H9 (cell line): ENCODE measurements at regions not wholly inside any gene's neighbourhood (a gene's known extent, or its start where the extent isn't known, plus 50 kb on each side); places are given as distances from the start of the nearest gene placed in this dataset.

ENCODE experiments used
- DNase-seq: peaks from one replicate; pipeline ENCODE4 v3.0.0-alpha.2; 2017
- H2AFZ ChIP-seq: one replicate; pipeline ENCODE4 v1.6.1; 2013; ENCODE audit warnings: mild to moderate bottlenecking, low read length, control low read depth, moderate library complexity
- H2AK5ac ChIP-seq: 2 replicates; pipeline ENCODE4 v1.6.1; 2013; ENCODE audit warnings: low read length, control low read depth, mixed read lengths; ENCODE audit not compliant: insufficient read length
- H2BK120ac ChIP-seq: one replicate; pipeline ENCODE4 v1.6.1; 2013; ENCODE audit warnings: low read depth, mild to moderate bottlenecking, low read length, control low read depth, inconsistent platforms; ENCODE audit not compliant: poor library complexity, severe bottlenecking
- H2BK12ac ChIP-seq: 2 replicates; pipeline ENCODE4 v1.6.1; 2013; ENCODE audit warnings: low read length, control low read depth, mixed read lengths, low read depth; ENCODE audit not compliant: insufficient read length
- H2BK15ac ChIP-seq: 2 replicates; pipeline ENCODE4 v1.6.1; 2013; ENCODE audit warnings: low read depth, low read length, control low read depth
- H2BK20ac ChIP-seq: one replicate; pipeline ENCODE4 v1.6.1; 2013; ENCODE audit warnings: low read depth, mild to moderate bottlenecking, low read length, control low read depth, inconsistent platforms; ENCODE audit not compliant: poor library complexity, severe bottlenecking
- H2BK5ac ChIP-seq: 2 replicates; pipeline ENCODE4 v1.6.1; 2013; ENCODE audit warnings: low read length, control low read depth, mixed read lengths; ENCODE audit not compliant: insufficient read length
- H3K14ac ChIP-seq: 2 replicates; pipeline ENCODE4 v1.6.1; 2013; ENCODE audit warnings: low read length, control low read depth; ENCODE audit not compliant: insufficient read depth
- H3K18ac ChIP-seq: 2 replicates; pipeline ENCODE4 v1.6.1; 2013; ENCODE audit warnings: low read depth, mild to moderate bottlenecking, mixed read lengths, low read length, control low read depth; ENCODE audit not compliant: insufficient read length
- H3K23ac ChIP-seq: 2 replicates; pipeline ENCODE4 v1.6.1; 2013; ENCODE audit warnings: low read length, control low read depth, mixed read lengths, low read depth; ENCODE audit not compliant: insufficient read length
- H3K23me2 ChIP-seq: 2 replicates; pipeline ENCODE4 v1.6.1; 2013; ENCODE audit warnings: low read depth, mild to moderate bottlenecking, mixed read lengths, low read length, control low read depth; ENCODE audit not compliant: insufficient read length, poor library complexity, severe bottlenecking
- H3K27ac ChIP-seq: 2 replicates; pipeline ENCODE4 v1.5.1; 2013; ENCODE audit warnings: low read length, control low read depth, mixed read lengths, low read depth; ENCODE audit not compliant: insufficient read length
- H3K27me3 ChIP-seq: 2 replicates; pipeline ENCODE4 v1.6.1; 2013; ENCODE audit warnings: low read length, control low read depth, inconsistent platforms; ENCODE audit not compliant: insufficient read depth
- H3K4ac ChIP-seq: 2 replicates; pipeline ENCODE4 v1.6.1; 2013; ENCODE audit warnings: low read depth, mild to moderate bottlenecking, control low read depth, inconsistent platforms, low read length, moderate library complexity
- H3K4me1 ChIP-seq: 2 replicates; pipeline ENCODE4 v1.6.1; 2013; ENCODE audit warnings: low read length, control low read depth, inconsistent platforms; ENCODE audit not compliant: insufficient read depth
- H3K4me2 ChIP-seq: 2 replicates; pipeline ENCODE4 v1.6.1; 2013; ENCODE audit warnings: low read length, control low read depth, mixed read lengths; ENCODE audit not compliant: insufficient read length, insufficient read depth
- H3K56ac ChIP-seq: 2 replicates; pipeline ENCODE4 v1.6.1; 2013; ENCODE audit warnings: low read depth, mild to moderate bottlenecking, mixed read lengths, low read length, control low read depth; ENCODE audit not compliant: insufficient read length
- H3K79me1 ChIP-seq: 2 replicates; pipeline ENCODE4 v1.6.1; 2013; ENCODE audit warnings: low read depth, mild to moderate bottlenecking, moderate library complexity, low read length, control low read depth, inconsistent platforms; ENCODE audit not compliant: insufficient read depth, poor library complexity, severe bottlenecking
- H3K79me2 ChIP-seq: 2 replicates; pipeline ENCODE4 v1.6.1; 2013; ENCODE audit warnings: low read length, control low read depth, inconsistent platforms; ENCODE audit not compliant: insufficient read depth
- H3K9ac ChIP-seq: 2 replicates; pipeline ENCODE4 v1.6.1; 2013; ENCODE audit warnings: low read length, control low read depth, mixed read lengths; ENCODE audit not compliant: insufficient read length; ENCODE audit errors: extremely low read depth
- H3K9me3 ChIP-seq: one replicate; pipeline ENCODE4 v1.6.1; 2013; ENCODE audit warnings: low read depth, low read length, inconsistent platforms; ENCODE audit not compliant: control insufficient read depth
- H3T11ph ChIP-seq: one replicate; pipeline ENCODE4 v1.6.1; 2013; ENCODE audit warnings: mild to moderate bottlenecking, low read length, control low read depth, inconsistent platforms
- H4K20me1 ChIP-seq: one replicate; pipeline ENCODE4 v1.6.1; 2013; ENCODE audit not compliant: control insufficient read depth, insufficient read length, insufficient read depth
- H4K5ac ChIP-seq: 2 replicates; pipeline ENCODE4 v1.6.1; 2013; ENCODE audit warnings: low read depth, mild to moderate bottlenecking, mixed read lengths, low read length, control low read depth; ENCODE audit not compliant: insufficient read length
- H4K8ac ChIP-seq: replicated peaks from 2 replicates; pipeline ENCODE4 v1.6.1; 2013; ENCODE audit warnings: low read length, control low read depth, mixed read lengths, low read depth; ENCODE audit not compliant: insufficient read length
- H4K91ac ChIP-seq: 2 replicates; pipeline ENCODE4 v1.6.1; 2013; ENCODE audit warnings: low read depth, mild to moderate bottlenecking, moderate library complexity, mixed read lengths, low read length, control low read depth; ENCODE audit not compliant: insufficient read length
- H3K27ac Mint-ChIP-seq, 3 experiments: 2 replicates in 2 of 3; 3 replicates in 1 of 3; pipeline ENCODE4 v1.8.0; 2020 to 2021; ENCODE audit warnings: mixed read lengths in 3 of 3, mild to moderate bottlenecking in 1 of 3, moderate library complexity in 1 of 3
- H3K27me3 Mint-ChIP-seq: 2 replicates; pipeline ENCODE4 v1.8.0; 2021; ENCODE audit warnings: low read depth, mild to moderate bottlenecking, moderate library complexity, mixed read lengths
- H3K36me3 Mint-ChIP-seq, 3 experiments: 2 replicates in 2 of 3; 3 replicates in 1 of 3; pipeline ENCODE4 v1.8.0; 2020 to 2021; ENCODE audit warnings: low read depth in 3 of 3, mixed read lengths in 3 of 3; ENCODE audit not compliant: insufficient read depth in 1 of 3
- H3K4me1 Mint-ChIP-seq, 2 experiments: 2 replicates each; pipeline ENCODE4 v1.8.0; 2020; ENCODE audit warnings: mixed read lengths in 2 of 2
- H3K4me3 Mint-ChIP-seq, 2 experiments: 2 replicates in 1 of 2; 3 replicates in 1 of 2; pipeline ENCODE4 v1.8.0; 2020 to 2021; ENCODE audit warnings: mild to moderate bottlenecking in 2 of 2, mixed read lengths in 2 of 2, moderate library complexity in 1 of 2
- H3K9me3 Mint-ChIP-seq, 2 experiments: 2 replicates in 1 of 2; 3 replicates in 1 of 2; pipeline ENCODE4 v1.8.0; 2020; ENCODE audit warnings: mild to moderate bottlenecking in 2 of 2, mixed read lengths in 2 of 2, moderate library complexity in 1 of 2
- CTCF ChIP-seq: fragments of 200-600 bp; sonication (generic); conservative IDR thresholded peaks from 3 replicates; pipeline ENCODE4 v1.8.0; 2021; ENCODE audit warnings: antibody characterized with exemption, mild to moderate bottlenecking
- WGBS: extraction: QIAGEN DNeasy Blood & Tissue Kit; methylation state at CpG from one replicate; pipeline ENCODE4 v1.1.7; 2013; ENCODE audit warnings: missing lambda C conversion rate, low lambda C conversion rate, mixed read lengths; ENCODE audit not compliant: insufficient read length; ENCODE audit errors: extremely low coverage; 5-methylcytosine and 5-hydroxymethylcytosine counted together

DNA sequence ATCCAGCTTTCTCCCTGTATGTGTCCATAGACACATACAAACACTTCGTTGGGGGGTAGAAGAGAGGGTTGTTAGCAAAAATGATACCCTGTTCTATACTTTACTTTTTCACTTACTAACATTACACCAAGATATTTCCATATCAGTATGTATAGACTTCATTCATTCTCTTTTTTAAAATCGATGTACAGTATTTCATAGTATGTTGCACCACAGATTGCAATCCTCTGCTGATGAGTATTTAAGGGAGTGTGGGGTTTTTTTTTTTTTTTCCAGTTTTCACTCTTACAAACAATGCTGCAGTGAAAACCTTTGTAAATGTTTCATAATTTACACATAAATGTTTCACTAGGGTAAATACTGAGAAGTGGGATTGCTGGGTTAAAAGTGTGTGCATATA lies 402.3 kb downstream of the LRATD1 start:
- Histone ChIP-seq H4K8ac (no peak overlapping the region), H2BK15ac (no peak overlapping the region), H3K4ac (no peak overlapping the region), H3K9ac (no peak overlapping the region), H2BK120ac (no peak overlapping the region), H3K4me2 (no peak overlapping the region), H3K23me2 (no peaks in the 10 kb centered on the region), H3K56ac (no peak overlapping the region), H2AFZ (no peak overlapping the region), H3K27ac (no peak overlapping the region), H3K14ac (no peak overlapping the region), H4K20me1 (no peaks in the 10 kb centered on the region), H2BK12ac (no peak overlapping the region), H3K4me1 (no peaks in the 10 kb centered on the region), H3T11ph (no peak overlapping the region), H3K23ac (no peak overlapping the region), H2BK20ac (no peak overlapping the region), H2BK5ac (no peak overlapping the region), H3K27me3 (no peaks in the 10 kb centered on the region), H3K79me2 (no peaks in the 10 kb centered on the region), H2AK5ac (no peak overlapping the region), H4K5ac (no peak overlapping the region), H3K18ac (no peak overlapping the region), H3K79me1 (no peaks in the 10 kb centered on the region), H4K91ac (no peak overlapping the region), H3K9me3 (no peaks in the 10 kb centered on the region)
- H3K4me3 Mint-ChIP-seq, result no peak overlapping the region
- no peaks in the 10 kb centered on the region for H3K27me3 Mint-ChIP-seq
- H3K36me3 Mint-ChIP-seq, result peaks cover 0 to 4% (median 0%) of the 10 kb centered on the region in 3 experiments; a peak in 2 of 7 replicates
- H3K27ac Mint-ChIP-seq, result no peak overlapping the region
- no peak for TF ChIP-seq CTCF
- peaks cover 9 to 10% of the 10 kb centered on the region in 2 experiments for H3K4me1 Mint-ChIP-seq
- H3K9me3 Mint-ChIP-seq, result peaks cover 3 to 4% of the 10 kb centered on the region in 2 experiments; a peak in 3 of 5 replicates
- no CpG with 5 or more reads among the region's 2 CpGs for WGBS
- no peak for DNase-seq
